Ishikawa (cell line): ENCODE measurements at regions not wholly inside any gene's neighbourhood (a gene's known extent, or its start where the extent isn't known, plus 50 kb on each side); places are given as distances from the start of the nearest gene placed in this dataset.

Source experiments
- CEBPB ChIP-seq: IDR thresholded peaks from 2 replicates; pipeline ENCODE4 v1.6.1; 2012
- CREB1 ChIP-seq: IDR thresholded peaks from 2 replicates; pipeline ENCODE4 v1.6.1; 2012; ENCODE audit warnings: low read depth
- EGR1 ChIP-seq: IDR thresholded peaks from 2 replicates; pipeline ENCODE4 v1.6.1; 2012
- EP300 ChIP-seq: IDR thresholded peaks from 2 replicates; pipeline ENCODE4 v1.6.1; 2012; ENCODE audit warnings: borderline replicate concordance
- FOXM1 ChIP-seq: IDR thresholded peaks from 2 replicates; pipeline ENCODE4 v1.6.1; 2012; ENCODE audit warnings: low read depth, borderline replicate concordance
- NFIC ChIP-seq: IDR thresholded peaks from 2 replicates; pipeline ENCODE4 v1.6.1; 2012
- RAD21 ChIP-seq: IDR thresholded peaks from 2 replicates; pipeline ENCODE4 v1.6.1; 2012; ENCODE audit warnings: low read depth
- TAF1 ChIP-seq: IDR thresholded peaks from 2 replicates; pipeline ENCODE4 v1.6.1; 2012; ENCODE audit warnings: low read depth, mild to moderate bottlenecking
- TCF12 ChIP-seq: IDR thresholded peaks from 2 replicates; pipeline ENCODE4 v1.6.1; 2012; ENCODE audit warnings: low read depth
- TEAD4 ChIP-seq: IDR thresholded peaks from 2 replicates; pipeline ENCODE4 v1.6.1; 2012
- YY1 ChIP-seq: IDR thresholded peaks from 2 replicates; pipeline ENCODE4 v1.6.1; 2012; ENCODE audit warnings: low read depth
- ZBTB7A ChIP-seq: IDR thresholded peaks from 2 replicates; pipeline ENCODE4 v1.6.1; 2012; ENCODE audit warnings: low read depth
- TF ChIP-seq, protein P1 (sequence below): IDR thresholded peaks from 2 replicates; pipeline ENCODE4 v1.6.1; 2012; ENCODE audit warnings: low read depth, mild to moderate bottlenecking
- TF ChIP-seq, protein P2 (sequence below): IDR thresholded peaks from 2 replicates; pipeline ENCODE4 v1.6.1; 2012

DNA sequence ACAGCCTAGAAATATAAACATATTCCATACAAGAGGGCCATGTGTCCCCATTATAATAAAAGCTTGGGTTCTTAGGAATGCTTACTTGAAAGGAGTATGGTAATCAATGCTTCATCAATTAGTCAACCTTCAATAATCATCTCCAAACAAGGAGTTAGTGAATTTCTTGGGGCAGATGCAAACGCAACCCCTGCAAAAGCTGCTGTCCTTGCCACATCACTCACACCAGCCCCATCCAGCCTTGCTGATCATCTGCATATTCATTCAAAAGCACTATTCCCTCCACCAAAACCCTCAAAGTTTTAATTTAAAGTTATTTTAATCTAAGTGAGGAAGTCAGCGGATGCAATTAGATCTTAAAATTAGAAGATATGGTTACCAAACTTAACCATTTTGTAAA, 54.0 kb upstream of the VGLL4 start:
- TF ChIP-seq YY1 (no peak), TAF1 (no peak), NFIC (no peak), EP300 (no peak), EGR1 (no peak), FOXM1 (no peak), RAD21 (no peak), CREB1 (no peak), TCF12 (no peak), TEAD4 (no peak), CEBPB (no peak), ZBTB7A (no peak)
- TF ChIP-seq, protein P1, sequence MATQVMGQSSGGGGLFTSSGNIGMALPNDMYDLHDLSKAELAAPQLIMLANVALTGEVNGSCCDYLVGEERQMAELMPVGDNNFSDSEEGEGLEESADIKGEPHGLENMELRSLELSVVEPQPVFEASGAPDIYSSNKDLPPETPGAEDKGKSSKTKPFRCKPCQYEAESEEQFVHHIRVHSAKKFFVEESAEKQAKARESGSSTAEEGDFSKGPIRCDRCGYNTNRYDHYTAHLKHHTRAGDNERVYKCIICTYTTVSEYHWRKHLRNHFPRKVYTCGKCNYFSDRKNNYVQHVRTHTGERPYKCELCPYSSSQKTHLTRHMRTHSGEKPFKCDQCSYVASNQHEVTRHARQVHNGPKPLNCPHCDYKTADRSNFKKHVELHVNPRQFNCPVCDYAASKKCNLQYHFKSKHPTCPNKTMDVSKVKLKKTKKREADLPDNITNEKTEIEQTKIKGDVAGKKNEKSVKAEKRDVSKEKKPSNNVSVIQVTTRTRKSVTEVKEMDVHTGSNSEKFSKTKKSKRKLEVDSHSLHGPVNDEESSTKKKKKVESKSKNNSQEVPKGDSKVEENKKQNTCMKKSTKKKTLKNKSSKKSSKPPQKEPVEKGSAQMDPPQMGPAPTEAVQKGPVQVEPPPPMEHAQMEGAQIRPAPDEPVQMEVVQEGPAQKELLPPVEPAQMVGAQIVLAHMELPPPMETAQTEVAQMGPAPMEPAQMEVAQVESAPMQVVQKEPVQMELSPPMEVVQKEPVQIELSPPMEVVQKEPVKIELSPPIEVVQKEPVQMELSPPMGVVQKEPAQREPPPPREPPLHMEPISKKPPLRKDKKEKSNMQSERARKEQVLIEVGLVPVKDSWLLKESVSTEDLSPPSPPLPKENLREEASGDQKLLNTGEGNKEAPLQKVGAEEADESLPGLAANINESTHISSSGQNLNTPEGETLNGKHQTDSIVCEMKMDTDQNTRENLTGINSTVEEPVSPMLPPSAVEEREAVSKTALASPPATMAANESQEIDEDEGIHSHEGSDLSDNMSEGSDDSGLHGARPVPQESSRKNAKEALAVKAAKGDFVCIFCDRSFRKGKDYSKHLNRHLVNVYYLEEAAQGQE: no peak
- TF ChIP-seq, protein P2, sequence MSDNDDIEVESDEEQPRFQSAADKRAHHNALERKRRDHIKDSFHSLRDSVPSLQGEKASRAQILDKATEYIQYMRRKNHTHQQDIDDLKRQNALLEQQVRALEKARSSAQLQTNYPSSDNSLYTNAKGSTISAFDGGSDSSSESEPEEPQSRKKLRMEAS: no peak
